AG04450 (cell line): ENCODE measurements at regions not wholly inside any gene's neighbourhood (a gene's known extent, or its start where the extent isn't known, plus 50 kb on each side); places are given as distances from the start of the nearest gene placed in this dataset.

Experiments
- CTCF ChIA-PET: fragments of 300-600, 350-600 bp; formaldehyde crosslinking; extraction: SDS; loops from one replicate; lab custom pipeline; 2022; ENCODE audit warnings: antibody characterized with exemption, inconsistent platforms; lab: Charles Lee
- POLR2A ChIA-PET: fragments of 350-600 bp; formaldehyde crosslinking; extraction: SDS; loops from one replicate; lab custom pipeline; 2021; ENCODE audit warnings: antibody characterized with exemption, inconsistent platforms; lab: Yijun Ruan, JAX
- DNase-seq: peaks from one replicate; pipeline ENCODE4 v3.0.0-alpha.2; 2011; ENCODE audit warnings: low read depth, low spot score
- H3K27ac ChIP-seq: one replicate; pipeline ENCODE4 v1.5.1; 2012; ENCODE audit warnings: low read depth, low read length, control low read depth
- H3K27me3 ChIP-seq: one replicate; pipeline ENCODE4 v1.6.0; 2012; ENCODE audit warnings: low read length; ENCODE audit not compliant: control insufficient read depth, insufficient read depth
- H3K4me3 ChIP-seq: 2 replicates; pipeline ENCODE4 v1.5.1; 2011; ENCODE audit warnings: mild to moderate bottlenecking, low read depth, low read length, control low read depth
- H3K9me3 ChIP-seq: 2 replicates; pipeline ENCODE4 v1.5.1; 2012; ENCODE audit warnings: low read length; ENCODE audit not compliant: control insufficient read depth, insufficient read depth
- CTCF ChIP-seq: IDR thresholded peaks from 2 replicates; pipeline ENCODE4 v1.5.1; 2011; ENCODE audit warnings: low read depth, low read length, control low read depth, inconsistent platforms

- Histone ChIP-seq H3K9me3 (peaks cover 38% of the 10 kb centered on the region), H3K27me3 (no peaks in the 10 kb centered on the region), H3K27ac (no peak overlapping the region), H3K4me3 (no peak overlapping the region)
- POLR2A ChIA-PET = no interaction called here
- CTCF ChIA-PET = no interaction called here
- DNase-seq = no peak
- no peak for TF ChIP-seq CTCF
Observed at GRCh38 chr2:239570216-239570925, 169.6 kb upstream of the HDAC4 start.

GRCh38 chr2:239569401-239570090 lies 168.7 kb upstream of the HDAC4 start:
- ChIA-PET CTCF (no interaction called here), POLR2A (no interaction called here)
- no peak for TF ChIP-seq CTCF
- Histone ChIP-seq H3K27me3 (no peaks in the 10 kb centered on the region), H3K27ac (no peak overlapping the region), H3K4me3 (no peak overlapping the region), H3K9me3 (peaks cover 31% of the 10 kb centered on the region)
- DNase-seq = no peak

DNA sequence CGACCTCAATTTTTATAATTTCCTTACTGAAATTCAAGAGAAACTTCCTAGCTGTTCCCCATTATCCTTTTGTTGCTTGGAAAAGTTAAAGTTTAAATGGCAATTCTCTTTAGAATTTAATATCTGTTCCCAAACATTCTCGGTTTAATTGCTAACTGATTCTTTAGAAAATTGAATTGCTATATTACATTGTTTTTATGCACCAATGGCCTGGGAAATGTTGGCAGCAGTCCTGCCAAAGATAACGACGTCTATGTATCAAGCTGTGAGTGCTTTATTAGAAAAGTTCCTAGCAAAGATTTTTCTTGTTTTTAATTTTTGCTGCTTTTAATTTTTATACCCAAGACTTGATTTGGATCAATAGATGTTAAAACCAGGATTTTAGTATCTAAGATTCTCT lies 167.8 kb upstream of the HDAC4 start:
- no peak for TF ChIP-seq CTCF
- POLR2A ChIA-PET = no interaction called here
- Histone ChIP-seq H3K9me3 (peaks cover 35% of the 10 kb centered on the region), H3K4me3 (no peak overlapping the region), H3K27me3 (no peaks in the 10 kb centered on the region), H3K27ac (no peak overlapping the region)
- CTCF ChIA-PET = no interaction called here
- DNase-seq = no peak

- Histone ChIP-seq H3K9me3 (peaks cover 40% of the 10 kb centered on the region), H3K4me3 (no peak overlapping the region), H3K27ac (no peak overlapping the region), H3K27me3 (no peaks in the 10 kb centered on the region)
- DNase-seq = no peak
- CTCF ChIA-PET = no interaction called here
- TF ChIP-seq CTCF = no peak
- POLR2A ChIA-PET = no interaction called here
Observed at GRCh38 chr2:239567786-239568185, 167.0 kb upstream of the HDAC4 start.

DNA sequence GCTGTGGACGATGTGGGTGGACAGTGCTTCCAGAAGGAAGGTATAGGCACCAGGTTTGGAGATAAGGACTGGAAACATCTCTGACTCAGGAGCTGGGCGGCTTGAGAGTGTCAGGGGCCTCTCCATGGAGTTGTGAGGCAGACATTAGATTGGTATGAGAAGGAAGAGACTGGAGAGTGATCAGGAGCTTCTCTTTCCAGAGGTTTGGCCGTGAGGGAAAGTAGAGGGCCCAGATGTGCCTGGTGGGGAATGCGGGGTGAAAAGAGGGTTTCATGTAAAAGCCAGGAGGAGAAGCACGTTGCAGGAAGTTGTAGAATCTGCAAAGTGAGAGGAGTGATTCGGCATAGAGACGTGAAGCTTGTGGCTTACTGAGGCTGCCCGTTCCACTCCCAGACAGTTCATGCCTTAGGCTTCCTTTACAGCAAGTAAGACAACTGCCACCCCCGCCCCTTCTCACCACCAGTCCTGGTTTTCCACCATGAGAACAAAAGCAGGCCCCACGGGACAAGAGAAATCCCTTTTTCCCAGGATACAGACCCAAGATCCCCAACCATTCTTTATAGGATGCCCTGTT lies 166.3 kb upstream of the HDAC4 start:
- Histone ChIP-seq H3K27me3 (no peaks in the 10 kb centered on the region), H3K27ac (no peak overlapping the region), H3K9me3 (peaks cover 40% of the 10 kb centered on the region), H3K4me3 (no peak overlapping the region)
- ChIA-PET POLR2A (no interaction called here), CTCF (no interaction called here)
- DNase-seq = no peak
- no peak for TF ChIP-seq CTCF
